HepG2 (cell line): ENCODE measurements at regions not wholly inside any gene's neighbourhood (a gene's known extent, or its start where the extent isn't known, plus 50 kb on each side); places are given as distances from the start of the nearest gene placed in this dataset.

Experiments
- ATAC-seq: fragments of 200-7000 bp; cut with Tn5 transposase; 3 replicates; pipeline ENCODE4 v1.9.1; 2020; ENCODE audit warnings: mild to moderate bottlenecking, moderate library complexity
- BruUV-seq: library from RNA; stranded (reverse); fragments of 400-500 nt; replicated peaks from 2 replicates; lab custom pipeline; 2021; lab: Mats Ljungman, UMichigan
- CTCF ChIA-PET: fragments of 300-600 bp; formaldehyde crosslinking; extraction: SDS; loops from one replicate; lab custom pipeline; 2021; ENCODE audit warnings: low total read pairs, inconsistent platforms, low intra/inter-chr PET ratio; lab: Yijun Ruan, JAX
- POLR2A ChIA-PET: fragments of 350-600 bp; sonication (Branson Sonifier 250); formaldehyde crosslinking; loops from one replicate; lab custom pipeline; 2020; ENCODE audit warnings: antibody characterized with exemption, inconsistent platforms; lab: Yijun Ruan, JAX
- DNase-seq: peaks from one replicate; pipeline ENCODE4 v3.0.0-alpha.2; 2015; ENCODE audit warnings: low spot score
- FAIRE-seq: peaks from 3 replicates; lab custom pipeline; 2011; peaks lifted over from hg19 to GRCh38; lab: Jason Lieb, UNC
- H2AFZ ChIP-seq: one replicate; pipeline ENCODE4 v1.6.1; 2011; ENCODE audit warnings: low read length, inconsistent platforms
- H3K27ac ChIP-seq: fragments of 300-600 bp; 3 replicates; pipeline ENCODE4 v1.8.0; 2011; ENCODE audit warnings: mixed run types, mild to moderate bottlenecking, mixed read lengths, low read length, inconsistent platforms; ENCODE audit not compliant: insufficient read depth; ENCODE audit errors: extremely low read length
- H3K27me3 ChIP-seq, 2 experiments: fragments of 200-600 bp in 1 of 2; 2 replicates in 1 of 2; 3 replicates in 1 of 2; pipeline versions ENCODE4 v1.6.0 to v1.8.0; 2011; ENCODE audit warnings: low read length in 2 of 2, mild to moderate bottlenecking in 2 of 2, moderate library complexity in 2 of 2, inconsistent platforms in 1 of 2; ENCODE audit not compliant: insufficient read depth in 2 of 2, control insufficient read depth in 1 of 2
- H3K36me3 ChIP-seq, 2 experiments: fragments of 200-600 bp in 1 of 2; replicated peaks in 1 of 2; 2 replicates in 1 of 2; 3 replicates in 1 of 2; pipeline versions ENCODE4 v1.5.1 to v1.8.0; 2011; ENCODE audit warnings: low read length in 2 of 2, inconsistent platforms in 1 of 2; ENCODE audit not compliant: insufficient read depth in 2 of 2, control insufficient read depth in 1 of 2
- H3K4me1 ChIP-seq: 2 replicates; pipeline ENCODE4 v1.5.1; 2012; ENCODE audit warnings: low read length, inconsistent platforms; ENCODE audit not compliant: insufficient read depth
- H3K4me2 ChIP-seq: 2 replicates; pipeline ENCODE4 v1.6.0; 2011; ENCODE audit warnings: low read depth, low read length, inconsistent platforms
- H3K4me3 ChIP-seq, 3 experiments: fragments of 200-600 bp in 1 of 3; sonication (generic), shearing (Covaris generic) in 1 of 3; replicated peaks in 1 of 3; 2 replicates each; pipeline ENCODE4 v1.5.1; 2011 to 2016; ENCODE audit warnings: low read length in 3 of 3, inconsistent platforms in 2 of 3, low read depth in 2 of 3, mild to moderate bottlenecking in 2 of 3, control low read depth in 1 of 3, mixed read lengths in 1 of 3; ENCODE audit not compliant: insufficient read depth in 1 of 3
- H3K79me2 ChIP-seq: one replicate; pipeline ENCODE4 v1.6.1; 2011; ENCODE audit warnings: low read length, inconsistent platforms; ENCODE audit not compliant: insufficient read depth
- H3K9ac ChIP-seq: 2 replicates; pipeline ENCODE4 v1.6.0; 2011; ENCODE audit warnings: mild to moderate bottlenecking, low read depth, low read length, inconsistent platforms; ENCODE audit not compliant: insufficient read depth
- H3K9me3 ChIP-seq: 2 replicates; pipeline ENCODE4 v1.5.1; 2012; ENCODE audit warnings: mild to moderate bottlenecking, low read length
- H4K20me1 ChIP-seq: 2 replicates; pipeline ENCODE4 v1.6.0; 2011; ENCODE audit warnings: inconsistent platforms, mild to moderate bottlenecking, low read length, moderate library complexity; ENCODE audit not compliant: insufficient read depth
- AKAP8 ChIP-seq: sonication (generic); formaldehyde crosslinking; IDR thresholded peaks from 2 replicates; pipeline ENCODE4 v1.5.1; 2020; ENCODE audit warnings: mild to moderate bottlenecking, missing genetic modification reagents
- ATF1 ChIP-seq: IDR thresholded peaks from 2 replicates; pipeline ENCODE4 v1.6.1; 2016; ENCODE audit warnings: mild to moderate bottlenecking, control low read depth
- DNMT3B ChIP-seq: conservative IDR thresholded peaks from 2 replicates; pipeline ENCODE4 v1.6.1; 2016; ENCODE audit warnings: missing biosample characterization, control low read depth
- FOXM1 ChIP-seq: sonication (generic); formaldehyde crosslinking; IDR thresholded peaks from 2 replicates; pipeline ENCODE4 v1.5.0; 2020; ENCODE audit warnings: missing genetic modification reagents
- KAT7 ChIP-seq: IDR thresholded peaks from 2 replicates; pipeline ENCODE4 v1.6.1; 2018; ENCODE audit warnings: borderline replicate concordance, missing compliant biosample characterization
- LBX2 ChIP-seq: sonication (generic); formaldehyde crosslinking; IDR thresholded peaks from 2 replicates; pipeline ENCODE4 v1.5.0; 2020; ENCODE audit warnings: missing genetic modification reagents, mild to moderate bottlenecking, borderline replicate concordance
- PAX8 ChIP-seq: sonication (generic); formaldehyde crosslinking; IDR thresholded peaks from 2 replicates; pipeline ENCODE4 v1.8.0; 2022; ENCODE audit warnings: mild to moderate bottlenecking, missing genetic modification reagents, borderline replicate concordance
- SP140L ChIP-seq: sonication (generic); formaldehyde crosslinking; IDR thresholded peaks from 2 replicates; pipeline ENCODE4 v1.4.0; 2020; ENCODE audit warnings: missing genetic modification reagents, borderline replicate concordance
- ZBTB8A ChIP-seq: sonication (generic); formaldehyde crosslinking; IDR thresholded peaks from 2 replicates; pipeline ENCODE4 v1.4.0; 2020; ENCODE audit warnings: mild to moderate bottlenecking, low read depth, missing genetic modification reagents, borderline replicate concordance
- ZMAT3 ChIP-seq: sonication (generic); formaldehyde crosslinking; conservative IDR thresholded peaks from 2 replicates; pipeline ENCODE4 v1.7.0; 2021; ENCODE audit warnings: missing genetic modification reagents
- ZNF136 ChIP-seq: sonication (generic); formaldehyde crosslinking; IDR thresholded peaks from 2 replicates; pipeline ENCODE4 v1.8.1; 2022; ENCODE audit warnings: low read depth, mild to moderate bottlenecking, moderate library complexity, missing genetic modification reagents
- ZNF24 ChIP-seq: fragments of 450-650 bp; IDR thresholded peaks from 2 replicates; pipeline ENCODE4 v1.6.1; 2017; ENCODE audit warnings: antibody characterized with exemption, mild to moderate bottlenecking
- ZNF407 ChIP-seq: sonication (generic); formaldehyde crosslinking; IDR thresholded peaks from one replicate; pipeline ENCODE4 v1.5.1; 2020; ENCODE audit warnings: mild to moderate bottlenecking, missing genetic modification reagents; ENCODE audit errors: not compliant biosample characterization
- WGBS: methylation state at CpG from one replicate; pipeline ENCODE4 v1.1.6; 2017; ENCODE audit warnings: low lambda C conversion rate; 5-methylcytosine and 5-hydroxymethylcytosine counted together
- in situ Hi-C: cut with HindIII; loops from 2 replicates; pipeline ENCODE4 v1.10.0; 2017; ENCODE audit warnings: low pct_unique_long_range_greater_than_20kb; ENCODE audit not compliant: extremely low pct_ligation_motif_present
- intact Hi-C: fragments of 100-400 bp; cut with micrococcal nuclease; formaldehyde crosslinking; loops from one replicate; pipeline ENCODE4 v1.10.0; 2022; ENCODE audit not compliant: unreplicated experiment
- TF ChIP-seq, protein P1 (sequence below): sonication (generic); formaldehyde crosslinking; IDR thresholded peaks from 2 replicates; pipeline ENCODE4 v1.5.1; 2020; ENCODE audit warnings: missing genetic modification reagents, mild to moderate bottlenecking, borderline replicate concordance
- TF ChIP-seq, protein P2 (sequence below): IDR thresholded peaks from 2 replicates; pipeline ENCODE4 v1.6.1; 2018; ENCODE audit warnings: missing genetic modification reagents

DNA sequence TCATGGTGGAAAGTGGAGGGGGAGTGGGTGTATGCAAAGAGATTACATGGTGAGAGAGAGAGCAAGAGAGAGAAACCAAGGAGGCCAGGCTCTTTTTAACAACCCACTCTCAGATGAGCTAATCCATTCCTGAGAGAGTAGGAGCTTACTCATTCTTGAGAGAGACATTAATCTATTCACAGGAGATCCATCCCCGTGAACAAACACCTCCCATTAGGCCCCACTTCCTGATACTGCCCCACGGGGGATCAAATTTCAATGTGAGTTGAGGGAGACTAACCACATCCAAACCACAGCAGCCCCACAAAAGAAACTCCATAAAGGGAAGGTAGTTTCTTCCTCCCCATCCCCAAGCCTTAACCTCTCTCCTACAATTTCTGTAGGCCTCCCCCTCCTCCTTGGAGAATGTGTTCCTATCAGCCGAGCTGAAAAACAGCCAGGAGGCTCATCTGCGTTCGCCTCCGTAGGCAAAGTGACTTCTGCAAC lies 450.0 kb downstream of the NPIPA7 start:
- FAIRE-seq (no peak), DNase-seq (no peak), ATAC-seq (no peak)
- Histone ChIP-seq H3K9ac (no peak overlapping the region), H3K27me3 (no peaks in the 10 kb centered on the region), H3K36me3 (no peaks in the 10 kb centered on the region), H2AFZ (no peak overlapping the region), H3K9me3 (no peaks in the 10 kb centered on the region), H3K27ac (no peak overlapping the region), H4K20me1 (no peaks in the 10 kb centered on the region), H3K4me2 (no peak overlapping the region), H3K79me2 (no peaks in the 10 kb centered on the region), H3K4me1 (0 out of 2 replicates have a peak, but pooled peaks cover 5% of the 10 kb centered on the region), H3K4me3 (no peak overlapping the region)
- CTCF ChIA-PET = no interaction called here
- POLR2A ChIA-PET = no interaction called here
- intact Hi-C loops (no loop called here), in situ Hi-C loops (no loop called here)
- TF ChIP-seq ZNF24 = no peak
- TF ChIP-seq, protein P1, sequence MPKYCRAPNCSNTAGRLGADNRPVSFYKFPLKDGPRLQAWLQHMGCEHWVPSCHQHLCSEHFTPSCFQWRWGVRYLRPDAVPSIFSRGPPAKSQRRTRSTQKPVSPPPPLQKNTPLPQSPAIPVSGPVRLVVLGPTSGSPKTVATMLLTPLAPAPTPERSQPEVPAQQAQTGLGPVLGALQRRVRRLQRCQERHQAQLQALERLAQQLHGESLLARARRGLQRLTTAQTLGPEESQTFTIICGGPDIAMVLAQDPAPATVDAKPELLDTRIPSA (CRISPR knock-in tag) = no peak
- no peak for TF ChIP-seq ZNF136
- no peak for TF ChIP-seq PAX8
- no peak for TF ChIP-seq ZBTB8A
- TF ChIP-seq ZMAT3 (CRISPR knock-in tag) = no peak
- no peak for TF ChIP-seq ZNF407 (CRISPR knock-in tag)
- no peak for TF ChIP-seq LBX2
- TF ChIP-seq, protein P2, sequence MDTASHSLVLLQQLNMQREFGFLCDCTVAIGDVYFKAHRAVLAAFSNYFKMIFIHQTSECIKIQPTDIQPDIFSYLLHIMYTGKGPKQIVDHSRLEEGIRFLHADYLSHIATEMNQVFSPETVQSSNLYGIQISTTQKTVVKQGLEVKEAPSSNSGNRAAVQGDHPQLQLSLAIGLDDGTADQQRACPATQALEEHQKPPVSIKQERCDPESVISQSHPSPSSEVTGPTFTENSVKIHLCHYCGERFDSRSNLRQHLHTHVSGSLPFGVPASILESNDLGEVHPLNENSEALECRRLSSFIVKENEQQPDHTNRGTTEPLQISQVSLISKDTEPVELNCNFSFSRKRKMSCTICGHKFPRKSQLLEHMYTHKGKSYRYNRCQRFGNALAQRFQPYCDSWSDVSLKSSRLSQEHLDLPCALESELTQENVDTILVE = no peak
- TF ChIP-seq SP140L (CRISPR knock-in tag) = no peak
- TF ChIP-seq FOXM1 (CRISPR knock-in tag) = no peak
- TF ChIP-seq DNMT3B (CRISPR knock-in tag) = no peak
- TF ChIP-seq KAT7 = no peak
- TF ChIP-seq ATF1 (CRISPR knock-in tag) = no peak
- no peak for TF ChIP-seq AKAP8 (CRISPR knock-in tag)
- WGBS = 10% methylated on average over 6 of the region's 6 CpGs
- no TSS peak for BruUV-seq
